Mammary epithelial cell (primary cell): ENCODE measurements at regions not wholly inside any gene's neighbourhood (a gene's known extent, or its start where the extent isn't known, plus 50 kb on each side); places are given as distances from the start of the nearest gene placed in this dataset.

Experiments
- CTCF ChIP-seq, 2 donors: IDR thresholded peaks in 1 of 2; conservative IDR thresholded peaks in 1 of 2; 2 replicates each; pipeline ENCODE4 v1.5.1; 2011 to 2012; ENCODE audit warnings: inconsistent platforms in 2 of 2, low read length in 2 of 2, mild to moderate bottlenecking in 2 of 2, control low read depth in 1 of 2, low read depth in 1 of 2; ENCODE audit not compliant: insufficient read depth in 1 of 2; ENCODE audit errors: extremely low read depth in 1 of 2
- EZH2 ChIP-seq: IDR thresholded peaks from 2 replicates; pipeline ENCODE4 v1.6.1; 2012; ENCODE audit warnings: low read length, inconsistent platforms, borderline replicate concordance

- TF ChIP-seq CTCF (conservative IDR thresholded peaks at IDR 0.05 in 1 of 2, IDR thresholded peaks at IDR 0.05 in 1 of 2; ENCODE audit: extremely low read depth in 1 of 2, insufficient read depth in 1 of 2, low read depth in 1 of 2, low read length in 2 of 2) = no peak
- TF ChIP-seq EZH2 = no peak
Measured at GRCh38 chr6:115610696-115611095, 450.0 kb downstream of the FRK start.
